Activated naive CD4-positive, alpha-beta T cell (primary cell): ENCODE measurements at regions not wholly inside any gene's neighbourhood (a gene's known extent, or its start where the extent isn't known, plus 50 kb on each side); places are given as distances from the start of the nearest gene placed in this dataset.

Source experiments
- DNase-seq, 4 experiments: peaks; one replicate each; lab custom pipeline; 2025; lab: John Stamatoyannopoulos, UW

DNA sequence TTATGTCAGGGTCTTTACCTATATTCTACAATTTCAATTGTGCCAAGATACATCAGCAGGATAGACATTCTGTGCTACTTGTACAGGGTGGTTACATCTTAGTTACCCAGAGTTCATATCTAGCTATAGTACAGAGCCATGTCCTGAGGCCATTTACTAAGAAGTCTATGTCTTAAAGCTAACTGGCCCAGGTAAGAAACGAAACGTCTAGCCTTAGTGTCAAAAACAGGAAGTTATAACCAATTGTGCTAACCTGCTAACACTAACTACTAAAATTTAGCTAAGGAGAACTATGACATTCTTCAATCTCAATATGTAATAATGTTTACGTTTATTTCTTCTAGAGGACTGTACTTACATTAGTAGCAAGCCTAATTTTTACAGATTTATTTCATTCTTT lies 717.2 kb upstream of the UBE2E2 start:
- DNase-seq = no peak

DNA sequence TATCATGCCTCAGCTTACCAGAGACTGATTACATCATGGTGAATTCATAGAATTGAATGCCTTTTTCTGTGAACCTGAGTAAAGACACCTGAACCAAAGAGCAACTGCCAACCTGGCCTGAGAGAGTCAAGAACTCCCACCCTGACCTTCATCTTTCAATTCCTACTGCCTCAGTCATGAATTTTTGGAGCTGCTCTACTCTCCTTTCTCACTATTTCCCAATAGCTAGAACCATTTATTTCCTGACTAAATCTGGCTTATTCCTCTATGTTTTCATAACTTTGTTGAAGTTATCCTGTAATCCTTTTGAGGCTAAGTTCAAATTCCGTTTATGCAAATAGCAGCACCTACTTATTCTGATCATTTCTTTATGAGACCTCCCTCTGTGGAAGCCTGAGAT lies 712.4 kb upstream of the UBE2E2 start:
- DNase-seq = no peak

DNA sequence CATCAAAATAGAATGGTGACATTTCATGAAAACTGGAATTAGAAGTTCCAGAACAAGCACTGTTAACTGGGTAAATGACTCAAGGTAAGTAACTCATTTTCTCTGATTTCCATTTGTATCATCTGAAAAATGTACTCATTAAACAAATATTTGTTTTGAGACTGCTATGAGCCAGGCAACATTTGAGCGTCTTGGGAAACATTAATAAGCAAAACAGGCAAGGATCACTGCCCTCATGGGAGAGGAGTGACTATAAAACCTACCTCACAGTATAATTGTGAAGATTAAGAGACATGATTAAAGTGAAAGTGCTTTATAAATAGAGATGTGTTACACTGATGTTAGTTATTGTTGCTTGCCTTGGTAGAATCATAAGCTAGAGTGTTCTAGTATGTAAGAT lies 711.8 kb upstream of the UBE2E2 start:
- DNase-seq = no peak

DNA sequence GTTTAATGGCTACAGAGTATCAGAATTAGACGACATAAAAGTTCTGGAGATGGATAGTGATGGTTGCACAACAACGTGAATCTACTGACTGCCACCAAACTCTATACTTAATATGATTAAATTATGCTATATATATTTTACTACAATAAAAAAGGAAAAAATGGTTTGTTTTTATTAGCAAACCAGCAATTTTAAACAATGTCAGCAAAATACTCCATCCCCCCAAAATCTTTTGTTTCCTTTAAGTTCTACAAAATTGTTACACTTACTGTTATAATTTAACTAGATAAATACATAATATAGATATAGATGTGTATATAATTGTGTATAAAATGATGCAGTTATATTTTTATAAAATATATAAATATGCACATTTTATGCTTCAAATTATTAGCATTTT lies 710.8 kb upstream of the UBE2E2 start:
- DNase-seq = no peak

DNA sequence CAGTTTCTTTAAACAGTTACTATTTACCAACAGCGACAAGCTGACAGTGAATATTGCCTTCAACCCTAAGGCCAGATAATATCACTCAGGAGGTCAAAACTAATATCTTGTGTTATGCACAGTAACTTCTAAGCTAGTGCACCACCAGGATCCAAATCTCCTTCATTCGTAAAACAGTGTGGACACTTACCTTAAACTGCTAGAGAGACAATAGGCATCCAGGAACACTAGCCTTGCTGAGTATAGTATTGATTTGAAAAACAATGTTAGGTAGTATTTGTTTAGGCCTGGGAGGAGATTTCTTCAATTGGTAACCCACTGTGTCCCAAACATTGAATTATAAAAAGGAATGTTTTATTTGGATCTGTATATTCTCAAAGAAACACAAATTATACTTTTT lies 707.9 kb upstream of the UBE2E2 start:
- no peak for DNase-seq

DNA sequence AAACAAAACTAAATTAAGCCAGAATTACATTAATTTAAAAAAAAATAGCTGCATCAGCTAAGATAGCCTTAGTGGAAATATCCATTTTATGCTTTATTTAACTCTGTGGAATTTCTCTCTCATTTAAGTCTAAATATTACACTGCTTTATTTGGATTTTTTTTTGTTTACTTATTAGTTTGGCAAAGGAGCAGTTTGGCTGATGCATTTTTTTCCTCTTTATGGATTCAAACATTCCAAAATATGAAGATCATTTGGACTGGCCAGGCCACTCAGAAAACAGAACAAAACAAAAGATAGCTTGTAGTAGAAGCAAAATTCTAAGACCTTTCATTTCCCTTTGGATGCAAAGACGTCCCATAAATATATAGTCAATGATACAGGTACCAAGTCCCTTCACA lies 707.3 kb upstream of the UBE2E2 start:
- DNase-seq = no peak

DNA sequence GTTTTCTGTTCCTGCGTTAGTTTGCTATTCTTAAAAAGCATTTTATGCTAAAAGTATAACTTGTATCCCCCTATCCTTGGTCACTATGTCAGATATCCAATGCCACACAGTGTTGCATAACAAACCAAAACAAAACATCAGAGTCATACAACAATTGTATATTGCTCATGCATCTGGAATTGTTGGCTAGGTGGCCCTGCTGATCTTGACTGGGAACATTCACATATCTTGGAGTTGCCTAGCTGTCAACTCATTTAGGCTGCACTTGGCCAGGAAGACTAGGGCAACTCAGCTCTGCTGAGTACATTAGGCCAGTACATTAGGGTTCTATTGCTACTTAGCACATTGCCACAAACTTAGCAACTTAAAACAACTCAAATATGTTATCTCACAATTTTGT lies 706.5 kb upstream of the UBE2E2 start:
- DNase-seq = no peak

DNA sequence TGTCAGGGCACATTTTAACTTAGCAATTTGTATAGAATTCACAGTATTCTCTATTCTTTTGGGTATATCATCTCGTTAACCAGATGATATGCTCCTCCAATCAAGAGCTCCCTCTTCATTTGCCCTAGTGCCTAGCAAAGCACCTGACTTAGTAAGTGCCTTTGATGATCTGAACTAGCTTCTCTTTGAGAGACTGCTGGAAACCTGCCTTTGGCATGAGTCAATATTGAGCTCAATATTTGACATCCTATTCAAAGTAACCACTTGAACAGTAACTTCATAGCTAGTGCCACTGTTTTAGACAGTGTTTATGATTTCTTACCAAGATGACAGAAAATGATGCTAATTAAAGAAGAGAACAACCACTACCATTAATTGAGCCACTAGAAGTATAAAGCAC lies 696.3 kb upstream of the UBE2E2 start:
- no peak for DNase-seq

DNA sequence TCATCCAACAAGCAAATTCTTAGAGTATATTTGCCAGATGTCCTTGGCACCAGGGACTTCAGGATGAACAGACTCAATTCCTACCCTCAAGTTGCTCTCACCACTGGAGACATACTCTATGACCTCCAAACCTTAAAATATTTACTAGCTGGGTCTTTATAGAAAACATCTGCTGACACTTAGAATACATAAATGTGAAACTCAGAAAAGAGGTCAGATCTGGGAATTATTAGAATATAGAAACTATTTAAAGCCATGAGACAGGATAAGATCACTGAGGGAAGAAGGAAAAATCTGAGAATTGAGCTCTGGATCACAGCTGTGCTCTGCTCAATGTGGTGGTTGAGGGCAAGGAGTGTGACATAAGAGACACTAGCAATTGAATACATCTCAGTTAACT lies 695.4 kb upstream of the UBE2E2 start:
- DNase-seq = no peak

DNA sequence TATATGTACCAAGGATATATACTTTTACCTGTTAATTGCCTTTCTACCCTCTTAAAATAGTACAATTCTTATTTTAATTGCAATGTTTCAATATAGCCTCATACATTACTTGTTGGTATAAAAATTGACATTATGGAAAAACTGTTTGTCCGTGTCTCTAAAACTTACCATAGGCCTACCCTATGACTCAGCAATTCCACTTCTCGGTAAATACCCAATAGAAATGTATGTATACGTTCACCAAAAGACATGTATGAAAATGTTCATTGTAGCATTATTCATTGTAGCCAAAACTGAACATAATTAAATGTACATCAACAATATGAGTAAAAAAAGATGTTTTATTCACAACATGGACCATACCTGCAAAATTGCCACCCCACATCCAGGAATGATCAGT lies 679.2 kb upstream of the UBE2E2 start:
- no peak for DNase-seq

DNA sequence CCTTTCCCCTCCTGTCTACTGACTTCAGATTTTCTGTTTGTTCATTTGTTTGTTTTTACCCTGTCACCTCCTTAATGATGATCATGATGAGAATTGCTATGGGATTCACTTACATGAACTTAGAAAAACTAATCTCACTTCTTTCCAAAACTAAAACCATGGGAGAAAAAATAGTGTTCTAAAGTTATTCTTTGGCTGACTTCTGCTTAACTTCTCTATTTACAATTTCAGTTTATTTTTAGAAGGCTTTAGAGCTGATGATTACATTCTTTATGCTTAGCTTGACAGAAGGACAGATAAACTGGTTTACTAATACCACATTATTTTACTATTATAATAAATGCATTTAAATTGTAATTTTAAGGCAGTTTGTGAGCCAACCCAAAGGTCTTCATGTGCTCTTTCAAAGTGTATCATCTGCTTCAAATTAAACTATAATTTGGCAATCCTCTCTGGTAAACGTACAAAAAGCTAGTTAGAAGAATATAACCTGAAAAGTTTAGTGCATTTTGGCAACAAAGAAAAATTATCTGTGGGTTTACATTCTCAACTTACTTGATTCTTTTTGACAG lies 676.8 kb upstream of the UBE2E2 start:
- DNase-seq = no peak

DNA sequence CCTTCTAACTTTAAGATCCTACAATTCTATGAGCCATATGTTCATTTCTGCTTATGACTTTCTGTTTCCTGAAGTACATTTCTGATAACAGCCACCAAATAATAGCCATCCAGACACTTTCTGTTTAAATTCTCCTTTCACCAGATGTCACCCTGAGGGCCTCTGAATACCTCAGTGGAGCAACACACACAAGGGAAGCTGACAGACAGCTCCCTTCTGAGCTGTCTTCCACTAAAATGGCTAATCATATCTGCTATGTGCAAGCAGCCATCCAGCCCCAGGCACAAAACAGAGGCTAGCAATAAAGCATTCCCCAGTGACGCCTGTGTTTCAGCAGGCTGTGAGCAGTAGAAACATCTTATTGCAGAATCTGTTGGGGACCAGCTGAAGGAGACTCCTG lies 666.6 kb upstream of the UBE2E2 start:
- DNase-seq = no peak

DNA sequence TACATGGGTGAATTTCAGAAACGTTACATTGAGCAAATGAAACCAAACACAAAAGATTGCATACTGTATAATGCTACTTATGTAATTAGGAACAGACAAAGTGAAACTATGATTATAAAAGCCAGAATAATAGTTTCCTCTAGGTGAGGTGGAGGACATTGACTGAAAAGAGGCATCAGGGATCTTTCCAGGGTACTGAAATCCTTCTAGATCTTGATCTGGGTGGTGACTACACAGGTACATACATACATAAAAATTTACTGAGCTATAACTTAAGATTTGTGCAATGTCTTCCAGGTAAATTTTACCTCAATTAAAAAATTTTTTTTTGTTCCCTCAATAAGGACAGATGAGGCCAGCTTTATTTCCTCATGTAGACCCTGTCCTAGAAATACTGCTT lies 665.6 kb upstream of the UBE2E2 start:
- no peak for DNase-seq

DNA sequence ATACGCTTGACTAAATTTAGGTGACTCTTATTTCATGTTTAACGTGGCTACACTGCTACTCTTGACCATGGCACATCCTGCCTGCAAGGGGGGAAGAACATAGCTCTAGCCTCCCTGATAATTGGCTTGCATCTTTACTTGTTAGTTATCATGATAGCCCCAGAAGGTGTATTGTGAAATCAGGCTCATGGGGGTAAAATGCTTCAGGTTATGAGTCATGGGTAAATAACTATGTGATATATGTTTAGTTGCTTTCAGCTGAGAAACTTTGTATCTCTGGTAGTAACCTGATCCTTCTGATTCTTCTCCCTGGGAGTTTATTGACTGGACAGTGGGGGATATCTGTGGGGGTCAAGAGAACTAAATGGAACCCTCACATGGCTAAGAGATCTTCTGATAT lies 660.8 kb upstream of the UBE2E2 start:
- no peak for DNase-seq

DNA sequence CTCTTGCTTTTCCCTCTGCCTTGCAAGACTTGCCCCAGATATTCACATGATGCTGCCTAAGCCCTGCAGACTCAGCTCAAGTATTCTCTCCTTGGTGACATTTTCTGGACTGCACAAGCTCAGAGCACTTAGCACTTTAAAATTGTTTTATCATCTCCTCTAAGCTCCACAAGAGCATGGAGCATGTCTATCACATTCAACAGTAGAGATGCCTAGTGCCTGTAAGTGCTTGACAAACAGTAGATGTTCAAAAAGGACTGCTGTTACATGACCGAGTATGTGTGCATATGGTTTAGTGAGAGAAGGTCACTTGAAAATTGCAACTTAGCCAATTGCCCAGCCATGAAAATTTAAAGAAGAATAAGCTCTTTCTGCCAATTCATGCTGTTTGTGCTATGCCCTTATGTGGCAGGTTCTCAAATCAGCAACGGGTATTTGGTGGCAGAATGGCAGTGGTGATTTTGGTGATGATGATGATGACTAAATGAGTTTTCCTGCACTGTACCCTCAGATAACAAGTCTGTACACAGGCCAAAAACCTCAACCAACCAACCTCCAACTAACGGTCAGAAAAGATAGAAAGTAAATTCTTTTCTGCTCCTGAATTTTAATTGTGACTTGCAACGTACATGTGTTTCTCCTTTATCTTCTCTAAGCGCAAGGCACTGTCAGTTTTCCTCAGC lies 647.2 kb upstream of the UBE2E2 start:
- DNase-seq = no peak

DNA sequence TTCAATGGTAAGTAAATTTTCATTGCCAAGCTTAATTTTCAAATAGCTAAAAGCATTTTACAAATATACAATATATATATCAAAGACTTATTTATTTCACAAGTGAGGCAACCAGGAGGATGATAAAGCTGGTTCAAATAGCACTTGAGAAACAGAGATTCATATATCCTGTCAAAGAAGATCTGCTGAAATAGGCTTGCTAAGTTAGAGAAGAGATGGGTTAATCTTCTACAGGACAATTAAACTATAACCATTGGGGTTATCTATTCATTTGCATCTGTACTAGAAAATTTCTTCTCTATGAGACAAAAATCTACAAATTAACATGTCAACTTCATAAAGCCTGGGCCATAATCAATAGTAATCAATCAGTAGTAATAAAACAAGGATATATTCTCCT lies 637.7 kb upstream of the UBE2E2 start:
- DNase-seq = no peak

DNA sequence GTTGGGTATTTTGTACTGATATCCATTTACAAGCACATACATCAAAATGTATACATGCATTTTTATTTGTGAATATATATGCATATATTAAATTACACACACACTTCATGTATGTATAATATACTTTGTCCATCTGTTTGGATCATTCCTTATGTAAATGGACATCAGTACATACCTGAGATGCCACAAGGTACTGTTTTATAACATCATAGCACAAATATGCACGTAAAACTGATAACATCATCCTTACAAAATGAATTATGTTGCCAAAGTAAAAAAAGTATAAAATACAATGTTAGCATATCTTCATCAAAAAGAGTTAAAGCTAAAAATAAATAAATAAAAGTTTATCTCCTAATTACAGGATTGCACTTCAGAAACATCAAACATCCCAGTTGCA lies 634.8 kb upstream of the UBE2E2 start:
- no peak for DNase-seq

DNA sequence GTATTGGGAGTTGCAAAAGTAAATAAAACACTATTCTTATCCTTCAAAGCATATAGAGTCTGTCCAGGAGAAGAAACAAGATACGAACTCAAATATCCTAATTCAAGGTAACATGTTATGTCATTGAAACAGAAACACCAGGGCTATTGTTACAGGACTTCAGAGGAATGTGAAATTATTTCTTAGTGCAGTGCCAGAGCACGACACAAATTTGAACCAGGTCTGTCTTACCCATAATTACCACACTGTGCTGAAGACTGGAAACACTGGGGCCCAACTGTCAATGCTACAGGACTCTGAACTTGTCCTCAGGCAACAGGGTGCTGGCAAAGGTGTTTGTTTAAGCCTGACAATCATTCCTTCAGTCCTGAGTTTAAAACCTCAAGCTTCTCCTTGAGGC lies 633.6 kb upstream of the UBE2E2 start:
- DNase-seq = no peak

DNA sequence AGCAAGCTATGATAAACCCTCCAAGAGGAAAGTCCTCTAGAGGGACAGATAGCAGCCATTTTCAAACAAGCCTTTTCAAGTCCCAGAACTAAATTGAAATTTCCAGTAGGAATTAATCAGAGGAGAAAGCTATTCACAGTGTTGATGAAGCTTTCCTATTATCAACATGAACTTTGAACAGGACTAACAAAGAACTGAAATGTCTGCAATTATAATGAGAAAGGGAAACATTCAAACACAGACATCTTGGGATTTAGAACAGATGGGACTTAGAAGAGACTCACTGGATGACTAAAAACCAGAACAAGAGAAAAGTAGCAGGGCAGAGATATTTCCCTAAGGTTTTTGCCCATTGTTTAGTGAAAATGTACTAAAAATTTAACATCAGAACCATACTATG lies 622.1 kb upstream of the UBE2E2 start:
- no peak for DNase-seq

DNA sequence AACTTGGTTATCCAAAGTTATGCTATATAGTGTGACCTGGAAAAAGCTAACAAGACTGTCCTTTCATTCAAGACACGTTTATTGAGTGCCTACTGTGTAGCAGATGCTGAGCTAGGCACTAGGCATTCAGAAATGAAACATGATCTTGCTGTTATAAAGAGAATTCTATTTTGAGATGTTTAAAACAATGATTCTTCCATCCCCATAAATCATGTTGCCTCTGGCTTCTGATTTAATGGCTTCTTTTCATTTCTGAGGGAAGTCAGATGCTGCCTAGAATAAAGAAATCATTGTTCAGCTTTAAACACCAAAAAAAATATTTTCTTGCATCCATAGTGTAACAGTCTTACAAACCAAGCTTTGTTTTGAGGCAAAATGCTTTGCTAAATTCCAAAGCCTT lies 620.9 kb upstream of the UBE2E2 start:
- DNase-seq = no peak

DNA sequence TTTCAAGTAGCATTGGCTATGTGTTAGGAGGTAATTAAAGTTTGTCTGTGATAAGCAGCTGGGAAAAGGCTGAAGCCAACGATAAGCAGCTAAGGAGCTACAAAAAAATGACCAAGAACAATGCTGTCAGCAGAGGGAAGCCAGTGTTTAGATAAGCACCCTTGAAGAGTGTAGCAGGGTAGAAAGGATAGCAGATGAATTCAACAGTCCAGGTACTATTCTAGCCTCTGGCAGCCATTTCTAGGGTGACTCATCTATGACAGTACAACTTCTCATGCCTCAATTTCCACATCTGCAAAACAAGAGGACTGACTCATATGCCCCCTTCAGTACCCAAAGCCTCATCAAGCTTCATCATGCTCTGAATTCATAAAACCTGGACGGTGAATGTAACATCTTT lies 617.6 kb upstream of the UBE2E2 start:
- DNase-seq = no peak

DNA sequence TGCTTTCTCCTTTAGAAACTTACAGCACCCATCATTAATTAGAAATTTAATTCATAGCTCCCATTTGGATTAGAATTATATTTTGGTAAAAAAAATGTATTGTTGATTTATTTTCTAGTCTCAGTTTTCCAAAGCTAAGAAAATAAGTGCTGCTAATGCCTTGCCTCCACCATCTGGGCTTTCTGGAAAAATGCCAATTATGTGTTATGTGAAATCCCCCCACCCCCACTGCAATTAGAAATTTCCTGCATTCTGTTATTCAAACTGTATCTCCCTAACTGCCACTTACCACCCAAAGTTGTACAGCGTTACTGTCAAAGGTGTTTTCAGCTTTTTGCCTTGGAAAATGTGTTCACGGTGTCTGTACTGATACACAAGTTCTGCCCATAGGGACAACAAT lies 617.2 kb upstream of the UBE2E2 start:
- no peak for DNase-seq

DNA sequence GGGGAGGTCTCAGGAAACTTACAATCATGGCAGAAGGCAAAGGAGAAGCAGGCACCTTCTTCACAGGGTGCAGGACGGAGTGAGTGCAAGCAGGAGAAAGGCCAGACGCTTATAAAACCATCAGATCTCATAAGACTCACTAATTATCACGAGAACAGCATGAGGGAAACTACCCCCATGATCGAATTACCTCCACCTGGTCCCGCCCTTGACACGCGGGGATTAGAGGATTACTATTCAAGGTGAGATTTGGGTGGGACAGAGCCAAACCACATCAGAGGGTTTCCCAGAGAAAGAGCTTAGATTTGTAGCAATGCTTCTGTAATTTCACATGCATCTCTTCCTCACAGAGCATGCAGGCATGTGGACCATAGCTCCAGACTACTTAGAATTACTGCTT lies 615.7 kb upstream of the UBE2E2 start:
- DNase-seq = no peak

DNA sequence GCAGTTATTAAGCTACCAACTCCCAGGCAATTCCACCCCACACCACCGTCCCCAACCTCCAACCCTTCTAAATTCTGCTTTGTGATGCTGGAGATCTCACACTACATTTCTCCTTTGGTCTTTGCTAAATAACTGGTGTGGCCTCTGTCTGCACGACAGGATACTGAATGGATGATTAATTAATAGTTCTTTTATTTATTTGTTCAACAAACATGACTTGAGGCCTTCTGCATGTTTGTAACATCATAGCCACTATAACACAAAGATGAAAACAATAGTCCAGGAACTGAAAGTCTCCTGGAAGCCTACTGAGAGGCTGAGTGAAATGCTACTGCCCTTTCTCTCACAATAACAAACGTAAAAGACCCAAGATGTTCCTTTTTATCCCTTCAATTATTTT lies 609.5 kb upstream of the UBE2E2 start:
- DNase-seq = no peak

DNA sequence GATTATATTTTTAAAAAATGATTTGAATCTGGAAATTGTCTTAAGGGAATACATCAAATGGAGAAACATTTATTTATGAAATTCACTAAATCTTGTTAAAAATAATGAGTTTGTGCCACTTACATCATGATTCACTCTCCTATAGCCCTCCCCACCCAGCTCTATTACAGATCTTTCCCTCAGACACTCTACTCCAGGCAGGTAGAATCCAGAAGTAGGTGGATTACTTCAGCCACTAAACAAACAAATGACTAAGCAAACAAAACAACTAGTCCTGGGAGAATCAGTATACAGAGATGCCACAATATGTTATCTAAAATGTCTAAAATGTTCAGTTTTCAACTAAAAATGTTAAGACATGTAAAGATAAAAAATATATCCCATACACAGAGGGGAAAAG lies 608.1 kb upstream of the UBE2E2 start:
- no peak for DNase-seq
